ENCODE measurements at regions not wholly inside any gene's neighbourhood (a gene's known extent, or its start where the extent isn't known, plus 50 kb on each side); places are given as distances from the start of the nearest gene placed in this dataset.
A peak's percentile ranks its signal among the peaks of the same experiment; 100 is the strongest.

- TF ChIP-seq CTCF (IDR thresholded peaks at IDR 0.05; ENCODE audit: low read length, missing control alignments), result no peak
- no peak overlapping the region for H3K4me3 ChIP-seq (replicated peaks; ENCODE audit: low read depth, low read length)
- DNase-seq (ENCODE audit: low read depth), result no peak
These were observed 298.7 kb upstream of the NFE2L3 start for GRCh38 chr7:25853314-25853713.

- no peak for TF ChIP-seq CTCF (IDR thresholded peaks at IDR 0.05; ENCODE audit: low read length, missing control alignments)
These were observed 297.9 kb upstream of the NFE2L3 start for GRCh38 chr7:25854059-25854458.

GRCh38 chr7:25854608-25855497, 297.1 kb upstream of the NFE2L3 start:
- DNase-seq (ENCODE audit: low read depth), result peak; percentile 83
- peak; percentile 57 for TF ChIP-seq CTCF (IDR thresholded peaks at IDR 0.05; ENCODE audit: low read length, missing control alignments)
- no peak overlapping the region for H3K4me3 ChIP-seq (replicated peaks; ENCODE audit: low read depth, low read length)

More at GRCh38 chr7:25854059-25854458, 297.9 kb upstream of the NFE2L3 start:
- DNase-seq (ENCODE audit: low read depth), result no peak
- no peak overlapping the region for H3K4me3 ChIP-seq (replicated peaks; ENCODE audit: low read depth, low read length)

GRCh38 chr7:25855854-25856782, 295.9 kb upstream of the NFE2L3 start:
- no peak for DNase-seq (ENCODE audit: low read depth)
- peak overlapping the region; percentile 53 for H3K4me3 ChIP-seq (replicated peaks; ENCODE audit: low read depth, low read length)
- no peak for TF ChIP-seq CTCF (IDR thresholded peaks at IDR 0.05; ENCODE audit: low read length, missing control alignments)

- DNase-seq (ENCODE audit: low read depth), result no peak
- no peak for TF ChIP-seq CTCF (IDR thresholded peaks at IDR 0.05; ENCODE audit: low read length, missing control alignments)
- H3K4me3 ChIP-seq (replicated peaks; ENCODE audit: low read depth, low read length), result peak overlapping the region; percentile 53
These were observed 294.5 kb upstream of the NFE2L3 start for GRCh38 chr7:25857376-25858067.

GRCh38 chr7:25858200-25858524, 293.8 kb upstream of the NFE2L3 start:
- DNase-seq (ENCODE audit: low read depth), result no peak
- no peak for TF ChIP-seq CTCF (IDR thresholded peaks at IDR 0.05; ENCODE audit: low read length, missing control alignments)
- H3K4me3 ChIP-seq (replicated peaks; ENCODE audit: low read depth, low read length), result no peak overlapping the region
